ENCODE measurements at regions not wholly inside any gene's neighbourhood (a gene's known extent, or its start where the extent isn't known, plus 50 kb on each side); places are given as distances from the start of the nearest gene placed in this dataset.
"Not testable (repeated sequence)": the region's sequence is repeated elsewhere in the genome, so short reads cannot be mapped to it uniquely, and the experiment has no call there.

GRCh38 chr10:76815505-76815904 lies 822.1 kb downstream of the KCNMA1 start:
- H3K9me3 ChIP-seq (ENCODE audit: control insufficient read depth in 1 of 2, low read length in 2 of 2); H3K27me3 ChIP-seq (ENCODE audit: insufficient read depth, low read length); H3K36me3 ChIP-seq (ENCODE audit: insufficient read depth, low read length); H3K4me3 Mint-ChIP-seq; H3K4me1 ChIP-seq (ENCODE audit: insufficient read depth, low read length); H3K36me3 Mint-ChIP-seq; H3K4me3 ChIP-seq (ENCODE audit: low read length in 2 of 2); DNase-seq; H3K27ac Mint-ChIP-seq; CTCF ChIA-PET (ENCODE audit: partially characterized antibody); H3K4me1 Mint-ChIP-seq; intact Hi-C loops (cut with micrococcal nuclease); H3K27me3 Mint-ChIP-seq; H3K27ac ChIP-seq (ENCODE audit: low read depth, low read length); POLR2A ChIA-PET (ENCODE audit: partially characterized antibody): not testable (repeated sequence)
- H3K9me3 Mint-ChIP-seq = peaks cover 0 to 16% (median 7%) of the 10 kb centered on the region in 8 donors

GRCh38 chr10:76811430-76811829 lies 826.2 kb downstream of the KCNMA1 start:
- Mint-ChIP-seq H3K4me1 (no peaks in the 10 kb centered on the region), H3K4me3 (no peak overlapping the region), H3K27ac (no peak overlapping the region), H3K36me3 (no peaks in the 10 kb centered on the region), H3K27me3 (peaks cover 0 to 2% of the 10 kb centered on the region in 2 donors), H3K9me3 (peaks cover 0 to 12% (median 4%) of the 10 kb centered on the region in 8 donors)
- Histone ChIP-seq H3K27me3 (ENCODE audit: insufficient read depth, low read length) (no peaks in the 10 kb centered on the region), H3K27ac (ENCODE audit: low read depth, low read length) (no peak overlapping the region), H3K9me3 (ENCODE audit: control insufficient read depth in 1 of 2, low read length in 2 of 2) (no peaks in the 10 kb centered on the region), H3K4me3 (ENCODE audit: low read length in 2 of 2) (no peak overlapping the region), H3K4me1 (ENCODE audit: insufficient read depth, low read length) (no peaks in the 10 kb centered on the region), H3K36me3 (ENCODE audit: insufficient read depth, low read length) (no peaks in the 10 kb centered on the region)
- CTCF ChIA-PET (ENCODE audit: partially characterized antibody) = no interaction called here
- POLR2A ChIA-PET (ENCODE audit: partially characterized antibody) = no interaction called here
- intact Hi-C loops (cut with micrococcal nuclease) = no loop called here
- no peak for DNase-seq

- intact Hi-C loops (cut with micrococcal nuclease) = no loop called here
- no peaks in the 10 kb centered on the region for H3K4me1 Mint-ChIP-seq
- H3K4me3 Mint-ChIP-seq = no peak overlapping the region
- H3K36me3 ChIP-seq (ENCODE audit: insufficient read depth, low read length) = no peaks in the 10 kb centered on the region
- ChIA-PET POLR2A (ENCODE audit: partially characterized antibody) (no interaction called here), CTCF (ENCODE audit: partially characterized antibody) (no interaction called here)
- no peaks in the 10 kb centered on the region for H3K27me3 Mint-ChIP-seq
- no peak overlapping the region for H3K27ac ChIP-seq (ENCODE audit: low read depth, low read length)
- H3K4me3 ChIP-seq (ENCODE audit: low read length in 2 of 2) = no peak overlapping the region
- H3K27ac Mint-ChIP-seq = no peak overlapping the region
- peaks cover 0 to 19% (median 6%) of the 10 kb centered on the region in 8 donors for H3K9me3 Mint-ChIP-seq
- no peaks in the 10 kb centered on the region for H3K9me3 ChIP-seq (ENCODE audit: control insufficient read depth in 1 of 2, low read length in 2 of 2)
- H3K36me3 Mint-ChIP-seq = no peaks in the 10 kb centered on the region
- no peaks in the 10 kb centered on the region for H3K4me1 ChIP-seq (ENCODE audit: insufficient read depth, low read length)
- DNase-seq = no peak
- H3K27me3 ChIP-seq (ENCODE audit: insufficient read depth, low read length) = no peaks in the 10 kb centered on the region
These were observed 849.2 kb downstream of the KCNMA1 start for GRCh38 chr10:76788452-76788811.

- H3K4me3 ChIP-seq (ENCODE audit: low read length in 2 of 2) = no peak overlapping the region
- Mint-ChIP-seq H3K27ac (no peak overlapping the region), H3K36me3 (no peaks in the 10 kb centered on the region), H3K4me1 (no peaks in the 10 kb centered on the region), H3K9me3 (peaks cover 0 to 21% (median 6%) of the 10 kb centered on the region in 8 donors), H3K27me3 (no peaks in the 10 kb centered on the region), H3K4me3 (no peak overlapping the region)
- CTCF ChIA-PET (ENCODE audit: partially characterized antibody) = no interaction called here
- H3K36me3 ChIP-seq (ENCODE audit: insufficient read depth, low read length) = no peaks in the 10 kb centered on the region
- DNase-seq = no peak
- no peaks in the 10 kb centered on the region for H3K4me1 ChIP-seq (ENCODE audit: insufficient read depth, low read length)
- POLR2A ChIA-PET (ENCODE audit: partially characterized antibody) = no interaction called here
- no peaks in the 10 kb centered on the region for H3K27me3 ChIP-seq (ENCODE audit: insufficient read depth, low read length)
- H3K9me3 ChIP-seq (ENCODE audit: control insufficient read depth in 1 of 2, low read length in 2 of 2) = no peaks in the 10 kb centered on the region
- intact Hi-C loops (cut with micrococcal nuclease) = no loop called here
- no peak overlapping the region for H3K27ac ChIP-seq (ENCODE audit: low read depth, low read length)
These were observed 849.7 kb downstream of the KCNMA1 start for GRCh38 chr10:76787746-76788451.

GRCh38 chr10:76786504-76787072 lies 851.0 kb downstream of the KCNMA1 start:
- peaks cover 3 to 28% (median 6%) of the 10 kb centered on the region in 8 donors for H3K9me3 Mint-ChIP-seq
- DNase-seq = no peak
- Histone ChIP-seq H3K27ac (ENCODE audit: low read depth, low read length) (no peak overlapping the region), H3K4me1 (ENCODE audit: insufficient read depth, low read length) (no peaks in the 10 kb centered on the region), H3K4me3 (ENCODE audit: low read length in 2 of 2) (no peak overlapping the region), H3K27me3 (ENCODE audit: insufficient read depth, low read length) (no peaks in the 10 kb centered on the region), H3K36me3 (ENCODE audit: insufficient read depth, low read length) (no peaks in the 10 kb centered on the region), H3K9me3 (ENCODE audit: control insufficient read depth in 1 of 2, low read length in 2 of 2) (no peaks in the 10 kb centered on the region)
- intact Hi-C loops (cut with micrococcal nuclease) = no loop called here
- ChIA-PET CTCF (ENCODE audit: partially characterized antibody) (no interaction called here), POLR2A (ENCODE audit: partially characterized antibody) (no interaction called here)
- H3K27me3 Mint-ChIP-seq = no peaks in the 10 kb centered on the region
- no peak overlapping the region for H3K4me3 Mint-ChIP-seq
- H3K27ac Mint-ChIP-seq = no peak overlapping the region
- H3K36me3 Mint-ChIP-seq = no peaks in the 10 kb centered on the region
- H3K4me1 Mint-ChIP-seq = no peaks in the 10 kb centered on the region

GRCh38 chr10:76784076-76784475 lies 853.5 kb downstream of the KCNMA1 start:
- DNase-seq = no peak
- H3K4me1 Mint-ChIP-seq = no peaks in the 10 kb centered on the region
- H3K27ac Mint-ChIP-seq = no peak overlapping the region
- intact Hi-C loops (cut with micrococcal nuclease) = no loop called here
- H3K36me3 ChIP-seq (ENCODE audit: insufficient read depth, low read length) = no peaks in the 10 kb centered on the region
- CTCF ChIA-PET (ENCODE audit: partially characterized antibody) = no interaction called here
- no peak overlapping the region for H3K27ac ChIP-seq (ENCODE audit: low read depth, low read length)
- POLR2A ChIA-PET (ENCODE audit: partially characterized antibody) = no interaction called here
- H3K4me1 ChIP-seq (ENCODE audit: insufficient read depth, low read length) = no peaks in the 10 kb centered on the region
- H3K27me3 ChIP-seq (ENCODE audit: insufficient read depth, low read length) = no peaks in the 10 kb centered on the region
- no peaks in the 10 kb centered on the region for H3K27me3 Mint-ChIP-seq
- no peak overlapping the region for H3K4me3 Mint-ChIP-seq
- no peaks in the 10 kb centered on the region for H3K36me3 Mint-ChIP-seq
- H3K9me3 ChIP-seq (ENCODE audit: control insufficient read depth in 1 of 2, low read length in 2 of 2) = no peaks in the 10 kb centered on the region
- peaks cover 2 to 20% (median 7%) of the 10 kb centered on the region in 8 donors for H3K9me3 Mint-ChIP-seq
- H3K4me3 ChIP-seq (ENCODE audit: low read length in 2 of 2) = no peak overlapping the region

GRCh38 chr10:76779796-76780301 lies 857.8 kb downstream of the KCNMA1 start:
- Histone ChIP-seq H3K27ac (ENCODE audit: low read depth, low read length) (no peak overlapping the region), H3K36me3 (ENCODE audit: insufficient read depth, low read length) (no peaks in the 10 kb centered on the region), H3K9me3 (ENCODE audit: control insufficient read depth in 1 of 2, low read length in 2 of 2) (no peaks in the 10 kb centered on the region), H3K27me3 (ENCODE audit: insufficient read depth, low read length) (no peaks in the 10 kb centered on the region), H3K4me1 (ENCODE audit: insufficient read depth, low read length) (no peaks in the 10 kb centered on the region), H3K4me3 (ENCODE audit: low read length in 2 of 2) (no peak overlapping the region)
- peaks cover 0 to 12% (median 8%) of the 10 kb centered on the region in 8 donors for H3K9me3 Mint-ChIP-seq
- no peaks in the 10 kb centered on the region for H3K36me3 Mint-ChIP-seq
- H3K27ac Mint-ChIP-seq = no peak overlapping the region
- DNase-seq = no peak
- CTCF ChIA-PET (ENCODE audit: partially characterized antibody) = no interaction called here
- intact Hi-C loops (cut with micrococcal nuclease) = no loop called here
- no peaks in the 10 kb centered on the region for H3K27me3 Mint-ChIP-seq
- POLR2A ChIA-PET (ENCODE audit: partially characterized antibody) = no interaction called here
- H3K4me3 Mint-ChIP-seq = no peak overlapping the region
- no peaks in the 10 kb centered on the region for H3K4me1 Mint-ChIP-seq
